SK-N-MC (cell line): ENCODE measurements at regions not wholly inside any gene's neighbourhood (a gene's known extent, or its start where the extent isn't known, plus 50 kb on each side); places are given as distances from the start of the nearest gene placed in this dataset.

Experiments
- EZH2 ChIP-seq: fragments of 200-600 bp; sonication (generic); IDR thresholded peaks from one replicate; pipeline ENCODE4 v1.6.1; 2017; ENCODE audit warnings: antibody characterized with exemption
- POLR2AphosphoS5 ChIP-seq: IDR thresholded peaks from 2 replicates; pipeline ENCODE4 v1.6.1; 2012; ENCODE audit warnings: mild to moderate bottlenecking, low read depth, low read length, borderline replicate concordance

DNA sequence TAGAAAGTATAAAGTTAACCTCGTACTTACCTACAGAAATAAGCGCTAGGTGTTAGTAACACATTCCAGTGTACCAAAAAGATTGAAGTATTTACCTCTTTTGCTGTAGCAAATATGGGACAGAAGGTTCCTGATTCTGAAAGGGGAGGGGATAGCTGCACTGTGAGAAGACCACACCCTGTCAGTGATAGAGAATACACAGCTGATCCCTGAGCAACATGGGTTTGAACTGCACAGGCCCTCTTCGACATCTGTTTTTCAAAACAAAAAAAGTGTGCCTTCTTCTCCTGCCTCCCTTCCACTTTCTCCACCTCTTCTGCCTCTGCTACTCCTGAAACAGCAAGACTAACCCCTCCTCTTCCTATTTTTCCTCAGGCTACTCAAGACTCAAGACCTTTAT is 201.8 kb upstream of the SLIT2 start:
- no peak for TF ChIP-seq POLR2AphosphoS5
- TF ChIP-seq EZH2: no peak
